IMR-90 (cell line): ENCODE measurements at regions not wholly inside any gene's neighbourhood (a gene's known extent, or its start where the extent isn't known, plus 50 kb on each side); places are given as distances from the start of the nearest gene placed in this dataset.

Source experiments
- ATAC-seq: fragments of 200-7000 bp; cut with Tn5 transposase; 2 replicates; pipeline ENCODE4 v1.9.1; 2020; ENCODE audit warnings: low read depth, mild to moderate bottlenecking, moderate library complexity
- BruUV-seq: library from RNA; stranded (reverse); fragments of 400-500 nt; replicated peaks from 2 replicates; lab custom pipeline; 2021; lab: Mats Ljungman, UMichigan
- CTCF ChIA-PET: fragments of 300-600 bp; formaldehyde crosslinking; extraction: SDS; loops from one replicate; lab custom pipeline; 2021; ENCODE audit warnings: antibody characterized with exemption; lab: Yijun Ruan, JAX
- POLR2A ChIA-PET: fragments of 300-600 bp; sonication (Branson Sonifier 250); formaldehyde crosslinking; loops from one replicate; lab custom pipeline; 2022; ENCODE audit warnings: antibody characterized with exemption; ENCODE audit not compliant: unreplicated experiment; lab: Charles Lee
- DNase-seq: peaks from one replicate; pipeline ENCODE4 v3.0.0; 2013
- H2AFZ ChIP-seq: replicated peaks from 2 replicates; pipeline ENCODE3; 2013; ENCODE audit warnings: low read length, mild to moderate bottlenecking; ENCODE audit not compliant: poor library complexity
- H2AK5ac ChIP-seq: 2 replicates; pipeline ENCODE4 v1.6.1; 2013; ENCODE audit warnings: low read depth, low read length, inconsistent platforms
- H2AK9ac ChIP-seq: replicated peaks from 2 replicates; pipeline ENCODE3; 2013; ENCODE audit warnings: mild to moderate bottlenecking, low read depth, low read length, moderate library complexity; ENCODE audit not compliant: poor library complexity
- H2BK120ac ChIP-seq: 2 replicates; pipeline ENCODE4 v1.6.1; 2013; ENCODE audit warnings: low read depth, low read length, inconsistent platforms
- H2BK15ac ChIP-seq: 3 replicates; pipeline ENCODE4 v1.6.1; 2013; ENCODE audit warnings: low read depth, low read length, inconsistent platforms
- H2BK20ac ChIP-seq: 2 replicates; pipeline ENCODE4 v1.6.1; 2013; ENCODE audit warnings: low read depth, mild to moderate bottlenecking, inconsistent platforms, low read length, moderate library complexity
- H2BK5ac ChIP-seq: 2 replicates; pipeline ENCODE4 v1.6.1; 2013; ENCODE audit warnings: mild to moderate bottlenecking, low read depth, low read length, inconsistent platforms; ENCODE audit not compliant: poor library complexity, severe bottlenecking
- H3K14ac ChIP-seq: replicated peaks from 2 replicates; pipeline ENCODE4 v1.6.1; 2013; ENCODE audit warnings: low read depth, low read length, inconsistent platforms
- H3K18ac ChIP-seq: 2 replicates; pipeline ENCODE4 v1.6.1; 2013; ENCODE audit warnings: low read depth, low read length, control low read depth
- H3K23ac ChIP-seq: 2 replicates; pipeline ENCODE4 v1.6.1; 2013; ENCODE audit warnings: low read depth, low read length, inconsistent platforms
- H3K27ac ChIP-seq: 2 replicates; pipeline ENCODE4 v1.5.1; 2013; ENCODE audit warnings: mild to moderate bottlenecking, control low read depth, low read length; ENCODE audit not compliant: insufficient read depth
- H3K27me3 ChIP-seq: 2 replicates; pipeline ENCODE4 v1.6.1; 2013; ENCODE audit warnings: low read length; ENCODE audit not compliant: control insufficient read depth, insufficient read depth
- H3K36me3 ChIP-seq: 2 replicates; pipeline ENCODE4 v1.6.1; 2013; ENCODE audit warnings: low read length, mixed read lengths; ENCODE audit not compliant: control insufficient read depth, insufficient read depth
- H3K4ac ChIP-seq: 2 replicates; pipeline ENCODE4 v1.6.1; 2013; ENCODE audit warnings: low read depth, low read length, inconsistent platforms
- H3K4me1 ChIP-seq: 2 replicates; pipeline ENCODE4 v1.6.1; 2013; ENCODE audit warnings: low read length, mixed read lengths; ENCODE audit not compliant: control insufficient read depth, insufficient read depth
- H3K4me2 ChIP-seq: 2 replicates; pipeline ENCODE4 v1.6.1; 2013; ENCODE audit warnings: low read depth, mild to moderate bottlenecking, control low read depth, low read length, moderate library complexity
- H3K4me3 ChIP-seq: 2 replicates; pipeline ENCODE4 v1.5.1; 2013; ENCODE audit warnings: low read depth, mild to moderate bottlenecking, control low read depth, low read length, moderate library complexity; ENCODE audit not compliant: insufficient read depth
- H3K56ac ChIP-seq: 2 replicates; pipeline ENCODE4 v1.6.1; 2013; ENCODE audit warnings: low read length, inconsistent platforms; ENCODE audit not compliant: insufficient read depth; ENCODE audit errors: extremely low read depth
- H3K79me1 ChIP-seq, 2 experiments: 2 replicates each; pipeline ENCODE4 v1.6.1; 2013; ENCODE audit warnings: low read length in 2 of 2, inconsistent platforms in 1 of 2, low read depth in 1 of 2
- H3K9ac ChIP-seq: 2 replicates; pipeline ENCODE4 v1.6.1; 2013; ENCODE audit warnings: low read depth, low read length, control low read depth
- H3K9me1 ChIP-seq: 2 replicates; pipeline ENCODE4 v1.6.1; 2013; ENCODE audit warnings: low read length, inconsistent platforms; ENCODE audit not compliant: insufficient read depth
- H3K9me3 ChIP-seq: 2 replicates; pipeline ENCODE4 v1.6.1; 2013; ENCODE audit warnings: low read length; ENCODE audit not compliant: control insufficient read depth, insufficient read depth
- H4K20me1 ChIP-seq: 2 replicates; pipeline ENCODE4 v1.6.1; 2013; ENCODE audit warnings: low read length, inconsistent platforms; ENCODE audit not compliant: insufficient read depth
- H4K5ac ChIP-seq: 2 replicates; pipeline ENCODE4 v1.6.1; 2013; ENCODE audit warnings: mild to moderate bottlenecking, low read depth, low read length, control low read depth
- H4K8ac ChIP-seq, 2 experiments: 2 replicates each; pipeline ENCODE4 v1.6.1; 2013; ENCODE audit warnings: low read depth in 2 of 2, low read length in 2 of 2, control low read depth in 1 of 2, inconsistent platforms in 1 of 2
- H4K91ac ChIP-seq: 2 replicates; pipeline ENCODE4 v1.6.1; 2013; ENCODE audit warnings: low read depth, low read length, inconsistent platforms; ENCODE audit not compliant: insufficient read depth
- BHLHE40 ChIP-seq: fragments of 150-350 bp; IDR thresholded peaks from 2 replicates; pipeline ENCODE4 v1.6.1; 2016; ENCODE audit warnings: mild to moderate bottlenecking, low read depth, low read length
- CEBPB ChIP-seq: IDR thresholded peaks from 2 replicates; pipeline ENCODE4 v1.6.1; 2012; ENCODE audit warnings: low read depth, low read length, improper control_type of control experiment
- CHD1 ChIP-seq: IDR thresholded peaks from 2 replicates; pipeline ENCODE4 v1.6.1; 2012; ENCODE audit warnings: low read depth, low read length, improper control_type of control experiment
- ELK1 ChIP-seq: fragments of 150-350 bp; IDR thresholded peaks from 2 replicates; pipeline ENCODE4 v1.6.1; 2016; ENCODE audit warnings: low read depth, mild to moderate bottlenecking, low read length, moderate library complexity, borderline replicate concordance
- FOS ChIP-seq: fragments of 150-350 bp; IDR thresholded peaks from 2 replicates; pipeline ENCODE4 v1.6.1; 2016; ENCODE audit warnings: low read depth, low read length
- MAFK ChIP-seq: IDR thresholded peaks from 2 replicates; pipeline ENCODE4 v1.6.1; 2012; ENCODE audit warnings: low read depth, low read length, improper control_type of control experiment
- MAZ ChIP-seq: IDR thresholded peaks from 2 replicates; pipeline ENCODE4 v1.6.1; 2012; ENCODE audit warnings: low read depth, mild to moderate bottlenecking, low read length, improper control_type of control experiment, moderate library complexity, borderline replicate concordance
- MXI1 ChIP-seq: IDR thresholded peaks from 2 replicates; pipeline ENCODE4 v1.6.1; 2012; ENCODE audit warnings: low read depth, mild to moderate bottlenecking, low read length, moderate library complexity, borderline replicate concordance
- NFE2L2 ChIP-seq: fragments of 150-350 bp; IDR thresholded peaks from 2 replicates; pipeline ENCODE4 v1.6.1; 2016; ENCODE audit warnings: low read depth, mild to moderate bottlenecking, low read length
- POLR2A ChIP-seq: IDR thresholded peaks from 2 replicates; pipeline ENCODE4 v1.6.1; 2012; ENCODE audit warnings: mild to moderate bottlenecking, low read depth, low read length
- RAD21 ChIP-seq: IDR thresholded peaks from 2 replicates; pipeline ENCODE4 v1.6.1; 2012; ENCODE audit warnings: low read length, improper control_type of control experiment
- RCOR1 ChIP-seq: IDR thresholded peaks from 2 replicates; pipeline ENCODE4 v1.6.1; 2012; ENCODE audit warnings: mild to moderate bottlenecking, low read length, improper control_type of control experiment; ENCODE audit not compliant: insufficient replicate concordance
- RFX5 ChIP-seq: IDR thresholded peaks from 2 replicates; pipeline ENCODE4 v1.8.0; 2012; ENCODE audit warnings: low read depth, mild to moderate bottlenecking, low read length, moderate library complexity
- SMC3 ChIP-seq: fragments of 150-350 bp; IDR thresholded peaks from 2 replicates; pipeline ENCODE4 v1.6.1; 2016; ENCODE audit warnings: low read depth, mild to moderate bottlenecking, antibody characterized with exemption, low read length, moderate library complexity
- USF2 ChIP-seq: fragments of 150-350 bp; IDR thresholded peaks from 2 replicates; pipeline ENCODE4 v1.6.1; 2017; ENCODE audit warnings: mild to moderate bottlenecking, antibody characterized with exemption, low read length, low read depth
- dilution Hi-C: fragments of 300-500 bp; cut with HindIII; formaldehyde crosslinking; loops from one replicate; pipeline ENCODE4 v1.14.3; 2018; ENCODE audit warnings: low sequenced_read_pairs; ENCODE audit not compliant: unreplicated experiment
- in situ Hi-C: fragments of 300-500 bp; cut with MboI; formaldehyde crosslinking; loops from 3 replicates; pipeline ENCODE4 v1.14.3; 2019; ENCODE audit warnings: low sequenced_read_pairs, inconsistent platforms, mixed read lengths
- intact Hi-C: fragments of 100-400 bp; cut with micrococcal nuclease; formaldehyde crosslinking; loops from 2 replicates; pipeline ENCODE4 v1.10.0; 2022
- TF ChIP-seq, protein P1 (sequence below): conservative IDR thresholded peaks from 2 replicates; pipeline ENCODE4 v1.5.1; 2012; ENCODE audit warnings: mild to moderate bottlenecking, low read depth, low read length, improper control_type of control experiment

GRCh38 chr3:26061947-26062346, 272.1 kb downstream of the OXSM start:
- no peaks in the 10 kb centered on the region for H3K4me1 ChIP-seq
- H2BK120ac ChIP-seq, result no peak overlapping the region
- no peaks in the 10 kb centered on the region for H4K20me1 ChIP-seq
- BruUV-seq, result no TSS peak
- no peak overlapping the region for H2AK5ac ChIP-seq
- no peak for TF ChIP-seq BHLHE40
- TF ChIP-seq CEBPB, result no peak
- no peak for TF ChIP-seq ELK1
- no peak for TF ChIP-seq CHD1
- TF ChIP-seq RFX5, result no peak
- TF ChIP-seq MXI1, result no peak
- no peak for TF ChIP-seq NFE2L2
- no peak for TF ChIP-seq FOS
- TF ChIP-seq USF2, result no peak
- TF ChIP-seq POLR2A, result no peak
- no peak for TF ChIP-seq SMC3
- no peak for TF ChIP-seq MAFK
- TF ChIP-seq RAD21, result no peak
- no peak for TF ChIP-seq MAZ
- TF ChIP-seq, protein P1, sequence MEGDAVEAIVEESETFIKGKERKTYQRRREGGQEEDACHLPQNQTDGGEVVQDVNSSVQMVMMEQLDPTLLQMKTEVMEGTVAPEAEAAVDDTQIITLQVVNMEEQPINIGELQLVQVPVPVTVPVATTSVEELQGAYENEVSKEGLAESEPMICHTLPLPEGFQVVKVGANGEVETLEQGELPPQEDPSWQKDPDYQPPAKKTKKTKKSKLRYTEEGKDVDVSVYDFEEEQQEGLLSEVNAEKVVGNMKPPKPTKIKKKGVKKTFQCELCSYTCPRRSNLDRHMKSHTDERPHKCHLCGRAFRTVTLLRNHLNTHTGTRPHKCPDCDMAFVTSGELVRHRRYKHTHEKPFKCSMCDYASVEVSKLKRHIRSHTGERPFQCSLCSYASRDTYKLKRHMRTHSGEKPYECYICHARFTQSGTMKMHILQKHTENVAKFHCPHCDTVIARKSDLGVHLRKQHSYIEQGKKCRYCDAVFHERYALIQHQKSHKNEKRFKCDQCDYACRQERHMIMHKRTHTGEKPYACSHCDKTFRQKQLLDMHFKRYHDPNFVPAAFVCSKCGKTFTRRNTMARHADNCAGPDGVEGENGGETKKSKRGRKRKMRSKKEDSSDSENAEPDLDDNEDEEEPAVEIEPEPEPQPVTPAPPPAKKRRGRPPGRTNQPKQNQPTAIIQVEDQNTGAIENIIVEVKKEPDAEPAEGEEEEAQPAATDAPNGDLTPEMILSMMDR, result no peak
- no peak for TF ChIP-seq RCOR1
- H2AK9ac ChIP-seq, result no peak overlapping the region
- H3K9me1 ChIP-seq, result no peaks in the 10 kb centered on the region
- no peak overlapping the region for H3K23ac ChIP-seq
- dilution Hi-C loops, result no loop called here
- in situ Hi-C loops, result no loop called here
- H3K27me3 ChIP-seq, result no peaks in the 10 kb centered on the region
- H3K4ac ChIP-seq, result no peak overlapping the region
- no peak overlapping the region for H3K4me3 ChIP-seq
- no peak overlapping the region for H2BK15ac ChIP-seq
- ChIA-PET POLR2A (no interaction called here), CTCF (no interaction called here)
- no peaks in the 10 kb centered on the region for H3K79me1 ChIP-seq
- no peak overlapping the region for H3K14ac ChIP-seq
- no peak overlapping the region for H3K18ac ChIP-seq
- peaks cover 7% of the 10 kb centered on the region for H3K9me3 ChIP-seq
- H4K91ac ChIP-seq, result no peak overlapping the region
- no peak overlapping the region for H3K9ac ChIP-seq
- H4K8ac ChIP-seq, result no peak overlapping the region
- H3K4me2 ChIP-seq, result no peak overlapping the region
- ATAC-seq (no peak), DNase-seq (no peak)
- H2AFZ ChIP-seq, result no peak overlapping the region
- H2BK5ac ChIP-seq, result no peak overlapping the region
- H2BK20ac ChIP-seq, result no peak overlapping the region
- no peak overlapping the region for H3K27ac ChIP-seq
- H3K36me3 ChIP-seq, result no peaks in the 10 kb centered on the region
- no peak overlapping the region for H3K56ac ChIP-seq
- no peak overlapping the region for H4K5ac ChIP-seq
- intact Hi-C loops, result no loop called here
